ENCODE measurements at regions not wholly inside any gene's neighbourhood (a gene's known extent, or its start where the extent isn't known, plus 50 kb on each side); places are given as distances from the start of the nearest gene placed in this dataset.
"Not testable (repeated sequence)": the region's sequence is repeated elsewhere in the genome, so short reads cannot be mapped to it uniquely, and the experiment has no call there.

DNA sequence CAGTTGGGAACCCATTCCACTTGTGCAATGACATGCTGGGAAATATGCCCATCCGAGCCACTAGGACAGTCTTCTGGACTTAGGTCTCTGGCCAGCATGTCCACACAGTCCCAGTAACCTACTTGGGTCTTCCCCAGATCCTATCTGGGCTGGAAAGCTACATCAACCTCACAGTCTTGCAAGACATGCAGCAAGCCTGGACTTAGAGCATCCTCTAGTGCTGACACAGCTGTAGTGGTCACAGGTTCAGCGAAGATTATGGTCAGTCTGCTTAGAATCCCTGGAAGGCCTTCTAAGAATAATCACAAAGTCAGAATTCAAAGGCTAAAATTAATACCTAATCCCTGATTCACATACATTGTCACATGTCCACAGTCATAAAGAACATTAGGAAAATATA lies 842.7 kb downstream of the STPG2 start:
- no peak for DNase-seq

DNA sequence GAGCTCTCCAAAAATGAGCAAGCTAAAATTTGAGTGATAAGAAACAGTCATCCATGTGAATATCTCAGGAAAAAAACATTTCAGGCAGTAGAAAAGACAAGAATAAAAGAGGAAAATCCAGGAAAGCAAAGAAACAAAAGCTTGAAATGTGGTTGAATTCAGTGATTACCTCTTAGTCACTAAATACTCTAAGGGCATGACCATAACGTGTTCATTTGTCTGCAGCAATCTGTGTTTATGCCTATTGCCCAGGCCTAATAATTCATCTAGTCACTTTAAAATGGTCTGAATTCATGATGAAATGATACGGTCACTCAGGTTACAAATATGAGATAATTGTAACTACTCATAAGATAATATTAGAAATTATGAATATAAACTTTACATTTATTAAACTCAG lies 837.9 kb downstream of the STPG2 start:
- DNase-seq, result no peak

DNA sequence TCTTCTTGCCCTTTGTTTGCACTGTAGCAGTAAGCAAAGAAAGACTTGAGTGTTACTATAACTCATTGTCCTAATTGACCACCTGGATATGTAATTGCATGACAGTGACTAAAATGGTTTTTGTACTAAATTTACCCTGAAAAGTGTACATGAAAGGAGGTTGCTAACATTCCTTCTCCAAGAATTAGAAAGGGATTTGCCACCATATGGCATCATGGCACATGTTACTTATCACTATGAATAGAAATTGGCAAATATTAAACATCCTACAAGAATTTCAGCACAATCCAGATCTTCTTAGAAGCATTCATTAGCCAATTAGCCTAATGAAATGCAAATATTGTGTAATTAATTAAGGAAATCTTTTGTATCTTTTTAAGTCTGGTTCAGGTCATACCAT lies 834.2 kb downstream of the STPG2 start:
- no peak for DNase-seq

DNA sequence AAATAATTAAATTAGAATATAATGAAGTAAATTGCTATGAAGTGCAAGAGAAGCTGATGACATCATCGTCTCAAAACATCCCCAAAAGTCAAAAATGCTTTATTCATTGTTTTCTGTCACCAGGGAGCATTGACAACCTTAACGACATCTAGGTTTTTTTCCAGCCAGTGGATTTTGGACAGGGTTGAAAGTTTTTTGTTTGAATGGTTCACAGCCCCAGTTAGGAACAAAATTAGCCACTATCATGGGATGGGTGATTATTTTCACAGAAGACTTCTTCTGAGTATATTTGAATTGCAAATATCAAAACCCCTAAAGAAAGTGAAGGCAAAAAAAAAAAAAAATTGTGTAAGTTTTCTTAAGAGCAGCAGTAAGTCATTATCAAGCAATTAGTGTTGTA lies 826.1 kb downstream of the STPG2 start:
- no peak for DNase-seq

DNA sequence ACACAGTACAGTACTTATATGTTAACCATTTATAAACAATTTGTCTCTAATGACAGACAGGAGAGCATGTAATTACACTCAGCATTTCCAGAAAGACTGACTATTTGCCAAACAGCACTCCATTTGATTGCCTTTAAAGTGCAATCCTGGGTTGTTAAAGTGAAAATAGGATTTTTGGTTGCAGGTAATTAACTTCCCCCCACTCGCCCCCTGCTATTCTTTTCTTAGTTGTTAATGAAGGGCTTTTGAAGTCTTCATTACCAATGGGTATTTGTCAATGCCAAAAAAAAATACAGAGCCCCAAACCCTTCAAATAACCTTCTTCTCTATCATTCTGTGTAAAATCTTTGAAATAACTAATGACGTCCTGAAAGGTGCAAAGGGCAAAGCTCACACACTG lies 825.6 kb downstream of the STPG2 start:
- peak; percentile 91 for DNase-seq

DNA sequence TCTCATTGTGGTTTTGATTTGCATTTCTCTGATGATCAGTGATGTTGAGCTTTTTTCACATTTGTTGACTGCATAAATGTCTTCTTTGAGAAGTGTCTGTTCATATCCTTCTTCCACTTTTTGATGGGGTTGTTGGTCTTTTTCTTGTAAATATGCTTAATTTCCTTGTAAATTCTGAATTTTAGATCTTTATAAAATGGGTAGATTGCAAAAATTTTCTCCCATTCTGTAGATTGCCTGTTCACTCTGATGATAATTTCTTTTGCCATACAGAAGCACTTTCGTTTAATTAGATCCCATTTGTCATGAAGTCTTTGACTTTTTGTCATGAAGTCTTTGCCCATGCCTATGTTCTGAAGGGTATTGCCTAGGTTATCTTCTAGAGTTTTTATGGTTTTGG lies 817.5 kb downstream of the STPG2 start:
- DNase-seq, result not testable (repeated sequence)

DNA sequence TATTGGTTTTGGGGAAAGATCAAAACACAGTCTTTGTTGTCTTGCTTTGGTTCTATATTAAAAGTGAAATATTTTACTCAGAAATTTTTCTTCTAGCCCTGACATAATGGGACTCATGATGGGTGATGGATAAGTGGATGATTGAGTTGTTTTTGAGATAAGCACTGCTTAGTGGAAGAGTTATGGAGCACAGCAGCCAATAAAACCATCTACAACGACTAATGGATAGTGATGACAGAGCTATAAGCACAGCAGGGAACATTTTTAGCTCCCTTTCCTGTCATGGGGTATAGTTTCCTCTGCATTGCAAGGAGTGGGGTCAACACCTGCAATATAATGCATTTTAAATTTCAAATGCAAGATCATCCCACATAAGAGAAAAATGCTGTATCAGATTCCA lies 812.4 kb downstream of the STPG2 start:
- peak; percentile 84 for DNase-seq

DNA sequence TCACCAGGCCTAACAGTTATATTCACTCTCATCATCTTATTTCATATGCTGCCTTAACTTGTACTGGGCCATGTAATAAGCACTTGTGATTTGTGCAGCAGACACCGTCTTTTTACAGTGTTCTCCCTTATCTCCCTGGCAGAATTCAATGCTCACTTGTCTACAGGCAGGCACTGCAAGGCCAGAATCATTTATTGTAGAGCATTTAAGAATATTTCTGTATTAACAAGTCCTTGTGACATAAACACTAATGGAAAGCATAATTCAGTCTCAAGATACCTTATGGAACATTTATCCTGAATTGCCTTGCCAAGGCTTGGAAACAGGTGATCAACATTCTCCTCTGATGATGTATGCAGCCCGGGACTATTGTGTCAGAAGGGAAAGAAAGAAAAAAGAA lies 808.9 kb downstream of the STPG2 start:
- no peak for DNase-seq

DNA sequence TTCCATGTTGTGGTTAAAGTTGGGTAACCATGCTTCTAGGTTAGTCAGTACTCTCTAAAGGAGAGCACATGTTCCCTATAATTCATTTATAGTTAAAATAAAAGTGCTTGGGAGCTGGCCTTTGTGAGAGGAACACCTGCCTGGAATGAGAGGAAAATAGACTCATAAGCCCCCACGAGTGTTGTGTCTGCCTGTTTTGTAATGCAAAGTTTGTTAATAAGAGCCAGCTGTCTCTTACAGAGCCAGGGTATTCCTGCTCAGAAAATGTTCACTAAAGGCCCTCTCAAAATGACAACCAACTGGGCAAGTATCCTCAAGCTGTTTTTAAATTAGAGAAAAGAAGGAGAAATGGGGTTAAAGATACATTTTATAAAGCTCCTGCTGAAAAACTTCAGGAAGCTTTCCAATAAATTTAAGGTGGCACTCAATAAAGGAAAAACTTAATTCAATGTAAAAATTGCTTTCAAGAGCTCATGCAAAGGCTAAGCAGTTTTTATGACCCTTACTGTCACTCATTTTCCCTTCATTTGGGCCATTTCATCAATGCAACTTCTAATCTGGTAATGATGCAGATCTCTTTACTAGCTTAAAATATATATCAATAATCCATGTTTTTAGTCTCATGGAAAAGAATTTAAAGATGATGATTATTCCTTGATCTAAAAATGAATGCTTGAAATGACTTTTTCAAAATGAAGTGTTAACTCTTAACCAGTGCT lies 793.6 kb downstream of the STPG2 start:
- no peak for DNase-seq

DNA sequence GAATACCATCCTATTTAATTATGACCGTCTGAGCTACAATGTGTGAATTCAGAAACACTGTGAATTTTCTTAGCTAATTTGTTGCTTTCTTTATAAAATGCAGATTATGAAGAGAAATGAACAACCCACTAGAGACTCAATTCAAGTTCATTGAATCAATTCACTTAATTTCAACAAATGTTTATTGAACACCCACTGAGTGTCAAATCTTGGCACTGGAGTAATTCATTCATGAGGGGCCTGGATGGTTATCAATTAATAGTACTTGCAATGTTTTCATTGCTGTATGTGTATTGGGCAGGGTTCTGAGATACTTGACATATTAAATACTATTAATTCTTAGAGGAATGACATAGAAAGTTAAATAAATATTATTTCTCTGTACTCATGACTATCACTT lies 789.4 kb downstream of the STPG2 start:
- no peak for DNase-seq

DNA sequence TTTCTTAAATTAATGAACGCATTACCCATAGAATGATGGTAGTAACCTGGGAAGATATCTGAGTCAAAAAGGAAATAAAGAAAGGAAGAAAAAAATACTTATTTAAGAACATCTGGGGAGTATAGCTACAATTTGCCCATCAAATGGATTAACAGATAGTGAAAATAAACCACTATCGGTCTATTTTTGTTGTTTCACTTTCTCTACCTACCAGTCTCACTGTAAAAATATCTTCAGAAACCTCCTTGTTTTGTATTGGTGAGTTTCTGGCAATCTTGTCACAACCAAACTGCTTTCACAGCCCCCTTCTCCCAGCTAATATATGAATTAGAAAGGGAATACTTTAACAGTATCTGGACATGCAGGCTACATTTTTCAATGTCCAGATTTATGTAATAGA lies 783.5 kb downstream of the STPG2 start:
- no peak for DNase-seq

DNA sequence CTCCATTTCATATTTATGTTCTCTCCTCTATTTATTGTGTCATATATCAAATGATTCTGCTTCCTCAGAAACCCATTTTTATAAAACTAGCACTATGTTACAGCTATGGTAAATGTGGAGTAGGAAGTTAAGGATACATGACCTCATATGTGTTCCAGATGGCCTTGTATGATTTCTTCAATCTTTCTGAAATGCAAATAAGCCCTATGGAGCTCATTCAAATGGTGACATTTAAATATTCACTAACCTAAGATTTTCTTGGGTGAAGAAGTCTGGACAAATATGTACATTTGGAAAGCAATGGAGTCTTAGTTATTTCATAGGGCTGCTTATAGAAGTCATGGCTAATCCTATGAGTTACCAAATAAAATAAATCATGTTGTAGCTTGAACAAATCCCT lies 782.5 kb downstream of the STPG2 start:
- no peak for DNase-seq

DNA sequence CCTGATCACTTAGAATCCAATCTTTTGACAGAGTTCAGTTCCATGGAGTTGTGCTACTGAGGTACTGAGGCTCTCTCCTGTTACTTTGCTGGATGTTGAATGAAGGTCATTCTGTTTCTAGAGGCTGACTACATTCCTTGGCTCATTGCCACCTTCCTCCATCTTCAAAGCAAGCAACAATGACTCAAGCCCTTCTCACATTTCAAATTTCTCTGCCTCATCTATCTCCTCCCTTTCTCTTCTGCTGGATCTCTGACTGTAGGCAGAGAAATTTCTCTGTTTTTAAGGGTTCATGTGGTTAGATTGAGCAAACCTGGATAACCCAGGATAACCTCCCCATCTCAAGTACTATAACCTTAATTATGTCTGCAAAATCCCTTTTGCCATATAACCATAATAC lies 775.4 kb downstream of the STPG2 start:
- DNase-seq, result no peak

DNA sequence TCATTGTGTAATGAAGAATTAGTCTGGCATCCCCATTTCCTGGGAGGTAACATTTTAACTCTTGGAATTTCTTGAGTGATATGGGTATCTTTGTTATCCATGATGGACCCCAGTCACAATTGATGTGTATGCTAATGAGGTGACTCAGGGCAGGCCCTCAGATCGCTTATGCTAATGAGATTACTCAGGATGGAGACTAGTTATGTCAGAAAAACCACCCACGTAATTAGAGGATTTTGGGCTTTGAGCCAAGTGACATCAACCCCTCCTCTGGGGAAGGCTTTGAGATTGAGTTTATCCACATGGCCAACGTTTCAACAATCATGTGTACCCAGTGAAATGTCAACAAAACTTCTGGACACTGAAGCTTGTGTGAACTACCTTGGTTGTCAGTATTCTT lies 772.7 kb downstream of the STPG2 start:
- DNase-seq, result no peak

DNA sequence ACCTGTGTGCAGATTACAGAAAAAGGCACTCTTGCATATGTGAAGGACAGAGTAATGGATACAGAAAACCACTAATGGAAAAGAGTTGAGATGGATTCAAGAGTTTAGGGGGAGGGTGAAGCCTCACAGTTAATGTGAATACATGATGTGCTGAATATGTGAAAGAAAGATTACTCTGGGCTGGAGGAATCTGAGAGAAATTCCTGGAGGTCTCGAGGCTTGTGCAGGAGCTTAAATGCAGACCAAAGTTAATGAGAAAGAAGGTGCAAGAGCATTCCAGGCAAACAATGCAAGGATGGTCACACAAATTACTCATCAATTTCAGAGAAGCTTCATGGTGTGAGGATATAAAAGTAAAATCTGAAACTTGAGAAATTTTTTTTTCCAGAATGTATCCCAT lies 768.8 kb downstream of the STPG2 start:
- no peak for DNase-seq

DNA sequence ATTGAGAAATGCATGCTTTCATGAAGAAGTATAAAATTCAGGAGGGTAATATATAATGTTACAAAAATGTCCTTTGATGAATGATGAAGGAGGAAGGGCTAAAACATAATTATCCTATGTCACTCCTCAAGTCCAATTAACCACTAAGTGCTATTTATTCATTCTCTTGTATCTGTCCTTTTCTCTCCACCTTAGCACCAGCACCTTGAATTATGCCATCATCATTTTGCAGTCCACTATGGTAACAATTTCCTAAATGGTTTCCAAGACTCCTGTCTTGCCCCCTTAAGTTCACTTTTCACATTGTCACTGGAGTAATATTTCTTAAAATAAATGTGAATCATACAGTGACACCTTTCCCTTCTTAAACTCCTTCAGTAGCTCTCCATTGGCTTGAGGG lies 756.3 kb downstream of the STPG2 start:
- no peak for DNase-seq

DNA sequence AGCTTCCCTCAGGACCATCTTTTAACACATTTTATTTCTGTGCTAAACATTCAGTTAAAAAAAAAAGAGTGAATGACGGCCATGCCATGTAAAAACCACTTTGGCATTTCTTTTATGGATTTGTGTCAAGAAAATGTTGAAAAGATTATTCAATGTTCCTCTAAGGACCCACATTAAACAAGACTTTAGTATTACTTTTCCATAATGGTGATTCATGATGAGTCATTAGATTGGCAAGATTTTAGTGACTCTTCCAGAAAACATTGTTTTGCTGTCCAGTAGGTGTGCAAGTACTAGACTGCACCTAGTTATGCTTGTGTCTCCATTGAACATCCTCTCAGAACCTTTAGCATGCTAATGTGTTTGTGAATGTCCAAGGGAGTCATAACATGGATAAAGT lies 748.6 kb downstream of the STPG2 start:
- DNase-seq, result no peak

DNA sequence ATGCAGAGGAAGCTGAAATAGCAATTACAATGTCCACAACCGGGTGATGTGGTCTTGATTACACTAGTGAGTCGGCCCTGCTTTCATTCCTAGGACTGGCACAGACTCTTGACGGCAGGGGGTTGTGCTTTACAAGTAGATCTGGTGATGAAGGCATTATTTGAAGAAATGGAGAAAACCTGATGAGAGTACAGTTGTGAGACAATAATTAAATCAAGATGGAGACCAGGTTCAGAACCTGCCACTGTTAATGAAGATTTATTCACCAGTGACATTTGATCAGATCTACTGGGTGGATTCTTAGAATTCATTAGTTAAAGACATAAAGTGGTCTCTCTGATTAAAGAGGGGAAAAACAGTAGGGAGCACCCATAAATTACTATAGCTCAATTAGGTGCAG lies 747.2 kb downstream of the STPG2 start:
- no peak for DNase-seq

DNA sequence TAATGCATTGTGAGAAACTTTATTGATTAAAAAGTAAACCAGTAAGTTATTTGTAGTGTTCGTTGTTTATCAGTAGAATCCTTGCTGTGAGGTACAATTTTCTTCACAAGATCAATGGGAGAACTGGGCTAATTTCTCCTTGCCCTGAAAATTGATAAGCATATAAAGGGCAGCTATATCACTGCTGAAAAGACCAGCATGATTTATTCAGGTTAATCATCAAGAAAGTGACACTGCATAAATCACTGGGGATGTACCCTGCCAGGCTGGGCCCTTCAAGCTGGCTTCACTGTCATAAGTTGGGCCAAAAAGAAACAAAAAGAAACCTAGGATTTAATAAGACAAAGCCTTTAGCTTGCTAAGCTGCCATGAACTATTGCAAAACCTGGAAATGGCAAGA lies 746.7 kb downstream of the STPG2 start:
- DNase-seq, result no peak

DNA sequence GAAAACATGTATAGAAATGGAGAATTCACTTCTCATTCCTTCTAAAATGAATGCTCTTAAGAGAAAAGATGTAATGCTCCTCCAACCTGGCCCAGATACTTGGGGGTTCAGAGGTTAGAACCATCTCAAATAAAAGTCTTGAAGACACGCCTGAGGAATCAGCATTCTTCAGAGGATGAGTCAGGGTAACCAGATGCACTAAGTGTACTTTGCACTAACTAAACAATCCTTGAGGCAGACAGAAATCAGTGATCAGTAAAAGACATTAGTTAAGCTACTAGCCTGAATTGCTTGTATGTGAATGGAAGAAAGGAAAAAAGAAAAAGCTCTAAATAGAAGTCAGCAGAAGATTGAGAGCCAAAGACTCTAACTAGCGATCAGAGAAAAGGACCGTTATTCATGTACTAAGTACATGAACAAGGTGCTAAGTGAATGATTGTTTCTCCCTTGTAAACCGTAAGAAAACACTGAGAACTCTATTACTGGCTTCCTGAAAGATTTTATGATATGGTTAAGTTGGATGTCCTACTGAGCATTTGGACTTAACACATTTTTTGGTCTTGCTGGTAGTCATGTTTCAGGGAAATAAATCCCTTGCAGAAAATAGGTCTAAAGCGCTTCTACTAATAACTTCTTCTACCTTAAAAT lies 738.3 kb downstream of the STPG2 start:
- DNase-seq, result no peak

DNA sequence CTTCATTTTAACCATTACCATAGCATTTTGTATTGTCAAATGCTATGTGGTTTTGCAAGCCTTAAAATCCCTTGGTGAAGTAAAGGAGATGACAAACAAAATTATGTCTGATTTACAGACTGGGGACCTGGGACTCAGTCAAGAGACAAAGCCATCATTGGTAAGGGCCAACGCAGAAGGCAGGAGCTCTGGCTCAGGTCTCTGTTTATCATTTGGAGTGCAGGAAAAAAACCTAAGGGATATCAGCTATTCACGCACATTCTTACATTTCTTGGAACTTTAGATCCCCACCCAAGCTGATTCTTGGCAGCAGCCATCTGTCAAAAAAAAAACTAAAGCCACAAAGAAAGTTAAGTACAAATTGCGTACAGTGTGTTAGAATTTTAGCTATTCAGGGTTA lies 731.9 kb downstream of the STPG2 start:
- no peak for DNase-seq

DNA sequence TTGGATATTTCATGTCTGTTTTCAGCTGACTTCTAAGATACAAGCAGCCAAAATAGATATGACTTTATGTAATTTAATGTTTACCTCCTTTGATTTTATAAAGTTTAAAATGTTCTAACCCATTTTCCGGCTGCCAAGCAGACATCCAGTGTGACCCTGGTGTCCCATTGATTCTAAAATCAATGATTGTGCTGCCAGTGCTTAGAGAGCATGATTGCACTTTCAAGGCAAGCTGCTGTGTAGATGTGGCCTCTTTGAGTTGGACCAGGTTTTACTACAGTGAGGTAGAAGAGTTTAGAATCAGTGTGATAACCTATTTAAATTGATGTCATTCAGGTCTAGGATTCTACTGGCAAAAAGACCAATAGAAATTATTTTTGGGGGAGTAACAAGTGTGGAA lies 730.9 kb downstream of the STPG2 start:
- no peak for DNase-seq

DNA sequence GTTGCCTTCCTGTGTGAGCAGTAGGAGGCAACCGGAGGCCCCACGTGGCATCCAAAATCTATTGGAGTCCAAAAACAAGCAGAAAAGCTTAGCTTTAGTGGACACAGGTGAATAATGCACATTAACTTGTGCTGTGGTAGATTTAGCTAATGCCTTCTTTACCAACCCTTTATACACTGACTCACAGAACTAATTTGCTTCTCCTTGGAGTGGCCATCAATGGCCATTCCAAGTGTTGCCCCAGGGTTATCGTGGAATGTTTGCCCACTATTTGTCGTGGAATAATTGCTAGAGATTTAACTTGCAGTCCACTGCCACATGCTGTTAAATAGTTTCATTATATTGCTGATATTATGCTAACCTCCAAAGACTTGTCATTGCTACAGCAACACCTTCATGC lies 729.1 kb downstream of the STPG2 start:
- DNase-seq, result no peak

DNA sequence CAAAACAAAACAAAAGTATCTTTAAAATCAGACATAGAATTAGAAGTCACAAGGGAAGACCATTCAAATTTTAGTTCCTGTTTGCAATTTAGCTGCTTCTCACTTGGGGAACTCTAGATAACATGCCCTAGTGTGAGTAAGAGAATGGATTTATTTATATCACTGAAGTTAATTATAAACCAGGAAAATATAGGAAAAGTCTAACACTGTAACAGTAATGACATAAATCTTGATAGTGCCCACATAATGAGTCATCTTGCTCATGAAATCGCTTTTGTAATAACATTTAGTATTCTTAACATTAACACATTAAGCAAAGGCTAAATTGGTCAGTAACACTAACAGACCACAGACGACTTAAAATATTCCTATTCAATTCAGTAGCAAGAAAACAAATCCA lies 710.7 kb downstream of the STPG2 start:
- DNase-seq, result no peak
